GM23338 (cell line): ENCODE measurements at regions not wholly inside any gene's neighbourhood (a gene's known extent, or its start where the extent isn't known, plus 50 kb on each side); places are given as distances from the start of the nearest gene placed in this dataset.

Experiments used
- ATAC-seq: fragments of 200-7000 bp; cut with Tn5 transposase; 3 replicates; pipeline ENCODE4 v1.9.1; 2020
- DNase-seq: peaks from one replicate; pipeline ENCODE4 v3.0.0-alpha.2; 2015; ENCODE audit warnings: low spot score
- H2AFZ ChIP-seq: fragments of 200-600 bp; sonication (generic); 2 replicates; pipeline ENCODE4 v1.8.0; 2016; ENCODE audit warnings: antibody characterized with exemption, mild to moderate bottlenecking, moderate library complexity
- H3F3A ChIP-seq: fragments of 200-600 bp; sonication (generic); replicated peaks from 2 replicates; pipeline ENCODE4 v1.8.0; 2017; ENCODE audit warnings: antibody characterized with exemption, mixed run types, low read depth
- H3K27ac ChIP-seq: fragments of 200-600 bp; sonication (generic); 2 replicates; pipeline ENCODE4 v1.6.1; 2016; ENCODE audit warnings: low read depth
- H3K27me3 ChIP-seq: fragments of 200-600 bp; sonication (generic); 2 replicates; pipeline ENCODE4 v1.8.0; 2016; ENCODE audit warnings: mild to moderate bottlenecking, mixed run types, moderate library complexity; ENCODE audit not compliant: insufficient read depth
- H3K36me3 ChIP-seq: fragments of 200-600 bp; sonication (generic); 2 replicates; pipeline ENCODE4 v1.8.0; 2016; ENCODE audit warnings: mild to moderate bottlenecking; ENCODE audit not compliant: insufficient read depth
- H3K4me1 ChIP-seq: fragments of 200-600 bp; sonication (generic); 2 replicates; pipeline ENCODE4 v1.8.0; 2016; ENCODE audit warnings: mild to moderate bottlenecking, moderate library complexity; ENCODE audit not compliant: insufficient read depth
- H3K4me2 ChIP-seq: fragments of 200-600 bp; sonication (generic); 2 replicates; pipeline ENCODE4 v1.7.1; 2017; ENCODE audit warnings: mixed run types
- H3K4me3 ChIP-seq: fragments of 200-600 bp; sonication (generic); 2 replicates; pipeline ENCODE4 v1.6.1; 2016; ENCODE audit warnings: mixed run types
- H3K79me2 ChIP-seq: fragments of 200-600 bp; sonication (generic); replicated peaks from 2 replicates; pipeline ENCODE4 v1.8.0; 2017; ENCODE audit warnings: mild to moderate bottlenecking; ENCODE audit not compliant: insufficient read depth
- H3K9me2 ChIP-seq: fragments of 200-600 bp; sonication (generic); 2 replicates; pipeline ENCODE4 v1.8.0; 2017; ENCODE audit not compliant: insufficient read depth
- H4K20me1 ChIP-seq: fragments of 200-600 bp; sonication (generic); replicated peaks from 2 replicates; pipeline ENCODE4 v1.8.0; 2017; ENCODE audit warnings: mild to moderate bottlenecking; ENCODE audit not compliant: insufficient read depth
- H3K27ac Mint-ChIP-seq: 2 replicates; pipeline ENCODE4 v1.8.0; 2020; ENCODE audit warnings: inconsistent platforms, mild to moderate bottlenecking, moderate library complexity, mixed read lengths
- H3K27me3 Mint-ChIP-seq: 3 replicates; pipeline ENCODE4 v1.8.0; 2022; ENCODE audit warnings: low read depth, mild to moderate bottlenecking, moderate library complexity, mixed read lengths, inconsistent platforms; ENCODE audit not compliant: insufficient read depth, poor library complexity
- H3K36me3 Mint-ChIP-seq: 3 replicates; pipeline ENCODE4 v1.8.0; 2021; ENCODE audit warnings: low read depth, mild to moderate bottlenecking, inconsistent platforms, moderate library complexity, mixed read lengths
- H3K4me1 Mint-ChIP-seq: 3 replicates; pipeline ENCODE4 v1.8.0; 2020; ENCODE audit warnings: mild to moderate bottlenecking, inconsistent platforms, mixed read lengths
- H3K4me3 Mint-ChIP-seq: 3 replicates; pipeline ENCODE4 v1.8.0; 2021; ENCODE audit warnings: moderate library complexity, mild to moderate bottlenecking, inconsistent platforms, mixed read lengths
- H3K9me3 Mint-ChIP-seq: 3 replicates; pipeline ENCODE4 v1.8.0; 2020; ENCODE audit warnings: moderate library complexity, mild to moderate bottlenecking, inconsistent platforms, mixed read lengths
- CREB1 ChIP-seq: fragments of 250-450 bp; sonication (Bioruptor Pico); IDR thresholded peaks from 2 replicates; pipeline ENCODE4 v1.5.0; 2020; ENCODE audit warnings: low read depth, mild to moderate bottlenecking, moderate library complexity
- EZH2 ChIP-seq: fragments of 200-600 bp; sonication (generic); IDR thresholded peaks from one replicate; pipeline ENCODE4 v1.8.0; 2017; ENCODE audit warnings: antibody characterized with exemption, mild to moderate bottlenecking, low read depth; ENCODE audit not compliant: unreplicated experiment
- EZH2phosphoT487 ChIP-seq: fragments of 200-600 bp; sonication (generic); IDR thresholded peaks from one replicate; pipeline ENCODE4 v1.8.1; 2018; ENCODE audit warnings: antibody characterized with exemption; ENCODE audit not compliant: unreplicated experiment
- JUNB ChIP-seq: IDR thresholded peaks from one replicate; pipeline ENCODE4 v1.6.1; 2016; ENCODE audit warnings: antibody characterized with exemption; ENCODE audit not compliant: unreplicated experiment
- NANOG ChIP-seq: IDR thresholded peaks from 2 replicates; pipeline ENCODE4 v1.6.1; 2016; ENCODE audit warnings: antibody characterized with exemption, borderline replicate concordance
- POLR2AphosphoS5 ChIP-seq: IDR thresholded peaks from 2 replicates; pipeline ENCODE4 v1.6.1; 2016; ENCODE audit warnings: antibody characterized with exemption, low read depth
- STAT1 ChIP-seq: IDR thresholded peaks from one replicate; pipeline ENCODE4 v1.6.1; 2016; ENCODE audit warnings: antibody characterized with exemption; ENCODE audit not compliant: unreplicated experiment
- ZNF114 ChIP-seq: fragments of 250-450 bp; sonication (Bioruptor Pico); IDR thresholded peaks from 2 replicates; pipeline ENCODE4 v1.5.0; 2020; ENCODE audit warnings: mild to moderate bottlenecking, moderate library complexity
- ZNF331 ChIP-seq: fragments of 250-450 bp; sonication (Bioruptor Pico); IDR thresholded peaks from 2 replicates; pipeline ENCODE4 v1.5.0; 2020; ENCODE audit warnings: low read depth, mild to moderate bottlenecking, moderate library complexity
- TF ChIP-seq, protein P1 (sequence below): IDR thresholded peaks from 2 replicates; pipeline ENCODE4 v1.6.1; 2016; ENCODE audit warnings: antibody characterized with exemption
- TF ChIP-seq, protein P2 (sequence below): IDR thresholded peaks from one replicate; pipeline ENCODE4 v1.6.1; 2018; ENCODE audit warnings: antibody characterized with exemption; ENCODE audit not compliant: unreplicated experiment
- TF ChIP-seq, protein P3 (sequence below), 2 experiments: fragments of 200-600 bp in 1 of 2; sonication (generic) in 1 of 2; conservative IDR thresholded peaks; 2 replicates each; pipeline versions ENCODE4 v1.5.1 to v1.6.1; 2016 to 2017; ENCODE audit warnings: antibody characterized with exemption in 2 of 2, low read depth in 2 of 2, mild to moderate bottlenecking in 2 of 2, moderate library complexity in 1 of 2
- TF ChIP-seq, protein P4 (sequence below): fragments of 250-450 bp; sonication (Bioruptor Pico); IDR thresholded peaks from 2 replicates; pipeline ENCODE4 v1.5.0; 2020; ENCODE audit warnings: mild to moderate bottlenecking, moderate library complexity

DNA sequence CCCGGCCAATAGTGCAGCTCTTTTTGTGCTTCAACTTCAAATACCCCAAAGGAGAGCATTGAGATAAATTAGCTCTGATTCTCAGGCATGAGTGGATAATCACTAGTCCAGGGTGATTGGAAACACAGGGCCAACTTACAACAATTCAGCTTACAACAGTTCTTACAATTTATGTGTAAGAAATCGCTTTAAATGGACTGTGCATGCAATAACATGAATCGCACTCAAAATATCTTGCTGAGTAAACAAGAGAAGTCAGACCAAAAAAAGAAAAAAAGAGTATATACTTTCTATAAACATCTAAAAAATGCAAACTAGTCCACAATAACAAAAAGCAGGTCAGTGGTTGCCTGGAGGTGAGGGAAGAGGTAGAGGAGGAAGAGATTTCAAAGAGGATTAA is 150.6 kb upstream of the EDIL3 start:
- Mint-ChIP-seq H3K4me3 (no peak overlapping the region), H3K9me3 (peaks cover 17% of the 10 kb centered on the region), H3K4me1 (peaks cover 9% of the 10 kb centered on the region; the same call in 2 of the 3 replicates), H3K27me3 (no peaks in the 10 kb centered on the region), H3K36me3 (peaks cover 18% of the 10 kb centered on the region), H3K27ac (no peak overlapping the region)
- TF ChIP-seq ZNF331 (CRISPR knock-in tag) (no peak), EZH2 (no peak), STAT1 (no peak), JUNB (no peak), CREB1 (CRISPR knock-in tag) (no peak), ZNF114 (CRISPR knock-in tag) (no peak), EZH2phosphoT487 (no peak), NANOG (no peak), POLR2AphosphoS5 (no peak)
- TF ChIP-seq, protein P1, sequence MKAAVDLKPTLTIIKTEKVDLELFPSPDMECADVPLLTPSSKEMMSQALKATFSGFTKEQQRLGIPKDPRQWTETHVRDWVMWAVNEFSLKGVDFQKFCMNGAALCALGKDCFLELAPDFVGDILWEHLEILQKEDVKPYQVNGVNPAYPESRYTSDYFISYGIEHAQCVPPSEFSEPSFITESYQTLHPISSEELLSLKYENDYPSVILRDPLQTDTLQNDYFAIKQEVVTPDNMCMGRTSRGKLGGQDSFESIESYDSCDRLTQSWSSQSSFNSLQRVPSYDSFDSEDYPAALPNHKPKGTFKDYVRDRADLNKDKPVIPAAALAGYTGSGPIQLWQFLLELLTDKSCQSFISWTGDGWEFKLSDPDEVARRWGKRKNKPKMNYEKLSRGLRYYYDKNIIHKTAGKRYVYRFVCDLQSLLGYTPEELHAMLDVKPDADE = no peak
- TF ChIP-seq, protein P2, sequence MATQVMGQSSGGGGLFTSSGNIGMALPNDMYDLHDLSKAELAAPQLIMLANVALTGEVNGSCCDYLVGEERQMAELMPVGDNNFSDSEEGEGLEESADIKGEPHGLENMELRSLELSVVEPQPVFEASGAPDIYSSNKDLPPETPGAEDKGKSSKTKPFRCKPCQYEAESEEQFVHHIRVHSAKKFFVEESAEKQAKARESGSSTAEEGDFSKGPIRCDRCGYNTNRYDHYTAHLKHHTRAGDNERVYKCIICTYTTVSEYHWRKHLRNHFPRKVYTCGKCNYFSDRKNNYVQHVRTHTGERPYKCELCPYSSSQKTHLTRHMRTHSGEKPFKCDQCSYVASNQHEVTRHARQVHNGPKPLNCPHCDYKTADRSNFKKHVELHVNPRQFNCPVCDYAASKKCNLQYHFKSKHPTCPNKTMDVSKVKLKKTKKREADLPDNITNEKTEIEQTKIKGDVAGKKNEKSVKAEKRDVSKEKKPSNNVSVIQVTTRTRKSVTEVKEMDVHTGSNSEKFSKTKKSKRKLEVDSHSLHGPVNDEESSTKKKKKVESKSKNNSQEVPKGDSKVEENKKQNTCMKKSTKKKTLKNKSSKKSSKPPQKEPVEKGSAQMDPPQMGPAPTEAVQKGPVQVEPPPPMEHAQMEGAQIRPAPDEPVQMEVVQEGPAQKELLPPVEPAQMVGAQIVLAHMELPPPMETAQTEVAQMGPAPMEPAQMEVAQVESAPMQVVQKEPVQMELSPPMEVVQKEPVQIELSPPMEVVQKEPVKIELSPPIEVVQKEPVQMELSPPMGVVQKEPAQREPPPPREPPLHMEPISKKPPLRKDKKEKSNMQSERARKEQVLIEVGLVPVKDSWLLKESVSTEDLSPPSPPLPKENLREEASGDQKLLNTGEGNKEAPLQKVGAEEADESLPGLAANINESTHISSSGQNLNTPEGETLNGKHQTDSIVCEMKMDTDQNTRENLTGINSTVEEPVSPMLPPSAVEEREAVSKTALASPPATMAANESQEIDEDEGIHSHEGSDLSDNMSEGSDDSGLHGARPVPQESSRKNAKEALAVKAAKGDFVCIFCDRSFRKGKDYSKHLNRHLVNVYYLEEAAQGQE = no peak
- TF ChIP-seq, protein P3, sequence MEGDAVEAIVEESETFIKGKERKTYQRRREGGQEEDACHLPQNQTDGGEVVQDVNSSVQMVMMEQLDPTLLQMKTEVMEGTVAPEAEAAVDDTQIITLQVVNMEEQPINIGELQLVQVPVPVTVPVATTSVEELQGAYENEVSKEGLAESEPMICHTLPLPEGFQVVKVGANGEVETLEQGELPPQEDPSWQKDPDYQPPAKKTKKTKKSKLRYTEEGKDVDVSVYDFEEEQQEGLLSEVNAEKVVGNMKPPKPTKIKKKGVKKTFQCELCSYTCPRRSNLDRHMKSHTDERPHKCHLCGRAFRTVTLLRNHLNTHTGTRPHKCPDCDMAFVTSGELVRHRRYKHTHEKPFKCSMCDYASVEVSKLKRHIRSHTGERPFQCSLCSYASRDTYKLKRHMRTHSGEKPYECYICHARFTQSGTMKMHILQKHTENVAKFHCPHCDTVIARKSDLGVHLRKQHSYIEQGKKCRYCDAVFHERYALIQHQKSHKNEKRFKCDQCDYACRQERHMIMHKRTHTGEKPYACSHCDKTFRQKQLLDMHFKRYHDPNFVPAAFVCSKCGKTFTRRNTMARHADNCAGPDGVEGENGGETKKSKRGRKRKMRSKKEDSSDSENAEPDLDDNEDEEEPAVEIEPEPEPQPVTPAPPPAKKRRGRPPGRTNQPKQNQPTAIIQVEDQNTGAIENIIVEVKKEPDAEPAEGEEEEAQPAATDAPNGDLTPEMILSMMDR (conservative IDR thresholded peaks at IDR 0.05; ENCODE audit: low read depth in 2 of 2) = no peak
- TF ChIP-seq, protein P4, sequence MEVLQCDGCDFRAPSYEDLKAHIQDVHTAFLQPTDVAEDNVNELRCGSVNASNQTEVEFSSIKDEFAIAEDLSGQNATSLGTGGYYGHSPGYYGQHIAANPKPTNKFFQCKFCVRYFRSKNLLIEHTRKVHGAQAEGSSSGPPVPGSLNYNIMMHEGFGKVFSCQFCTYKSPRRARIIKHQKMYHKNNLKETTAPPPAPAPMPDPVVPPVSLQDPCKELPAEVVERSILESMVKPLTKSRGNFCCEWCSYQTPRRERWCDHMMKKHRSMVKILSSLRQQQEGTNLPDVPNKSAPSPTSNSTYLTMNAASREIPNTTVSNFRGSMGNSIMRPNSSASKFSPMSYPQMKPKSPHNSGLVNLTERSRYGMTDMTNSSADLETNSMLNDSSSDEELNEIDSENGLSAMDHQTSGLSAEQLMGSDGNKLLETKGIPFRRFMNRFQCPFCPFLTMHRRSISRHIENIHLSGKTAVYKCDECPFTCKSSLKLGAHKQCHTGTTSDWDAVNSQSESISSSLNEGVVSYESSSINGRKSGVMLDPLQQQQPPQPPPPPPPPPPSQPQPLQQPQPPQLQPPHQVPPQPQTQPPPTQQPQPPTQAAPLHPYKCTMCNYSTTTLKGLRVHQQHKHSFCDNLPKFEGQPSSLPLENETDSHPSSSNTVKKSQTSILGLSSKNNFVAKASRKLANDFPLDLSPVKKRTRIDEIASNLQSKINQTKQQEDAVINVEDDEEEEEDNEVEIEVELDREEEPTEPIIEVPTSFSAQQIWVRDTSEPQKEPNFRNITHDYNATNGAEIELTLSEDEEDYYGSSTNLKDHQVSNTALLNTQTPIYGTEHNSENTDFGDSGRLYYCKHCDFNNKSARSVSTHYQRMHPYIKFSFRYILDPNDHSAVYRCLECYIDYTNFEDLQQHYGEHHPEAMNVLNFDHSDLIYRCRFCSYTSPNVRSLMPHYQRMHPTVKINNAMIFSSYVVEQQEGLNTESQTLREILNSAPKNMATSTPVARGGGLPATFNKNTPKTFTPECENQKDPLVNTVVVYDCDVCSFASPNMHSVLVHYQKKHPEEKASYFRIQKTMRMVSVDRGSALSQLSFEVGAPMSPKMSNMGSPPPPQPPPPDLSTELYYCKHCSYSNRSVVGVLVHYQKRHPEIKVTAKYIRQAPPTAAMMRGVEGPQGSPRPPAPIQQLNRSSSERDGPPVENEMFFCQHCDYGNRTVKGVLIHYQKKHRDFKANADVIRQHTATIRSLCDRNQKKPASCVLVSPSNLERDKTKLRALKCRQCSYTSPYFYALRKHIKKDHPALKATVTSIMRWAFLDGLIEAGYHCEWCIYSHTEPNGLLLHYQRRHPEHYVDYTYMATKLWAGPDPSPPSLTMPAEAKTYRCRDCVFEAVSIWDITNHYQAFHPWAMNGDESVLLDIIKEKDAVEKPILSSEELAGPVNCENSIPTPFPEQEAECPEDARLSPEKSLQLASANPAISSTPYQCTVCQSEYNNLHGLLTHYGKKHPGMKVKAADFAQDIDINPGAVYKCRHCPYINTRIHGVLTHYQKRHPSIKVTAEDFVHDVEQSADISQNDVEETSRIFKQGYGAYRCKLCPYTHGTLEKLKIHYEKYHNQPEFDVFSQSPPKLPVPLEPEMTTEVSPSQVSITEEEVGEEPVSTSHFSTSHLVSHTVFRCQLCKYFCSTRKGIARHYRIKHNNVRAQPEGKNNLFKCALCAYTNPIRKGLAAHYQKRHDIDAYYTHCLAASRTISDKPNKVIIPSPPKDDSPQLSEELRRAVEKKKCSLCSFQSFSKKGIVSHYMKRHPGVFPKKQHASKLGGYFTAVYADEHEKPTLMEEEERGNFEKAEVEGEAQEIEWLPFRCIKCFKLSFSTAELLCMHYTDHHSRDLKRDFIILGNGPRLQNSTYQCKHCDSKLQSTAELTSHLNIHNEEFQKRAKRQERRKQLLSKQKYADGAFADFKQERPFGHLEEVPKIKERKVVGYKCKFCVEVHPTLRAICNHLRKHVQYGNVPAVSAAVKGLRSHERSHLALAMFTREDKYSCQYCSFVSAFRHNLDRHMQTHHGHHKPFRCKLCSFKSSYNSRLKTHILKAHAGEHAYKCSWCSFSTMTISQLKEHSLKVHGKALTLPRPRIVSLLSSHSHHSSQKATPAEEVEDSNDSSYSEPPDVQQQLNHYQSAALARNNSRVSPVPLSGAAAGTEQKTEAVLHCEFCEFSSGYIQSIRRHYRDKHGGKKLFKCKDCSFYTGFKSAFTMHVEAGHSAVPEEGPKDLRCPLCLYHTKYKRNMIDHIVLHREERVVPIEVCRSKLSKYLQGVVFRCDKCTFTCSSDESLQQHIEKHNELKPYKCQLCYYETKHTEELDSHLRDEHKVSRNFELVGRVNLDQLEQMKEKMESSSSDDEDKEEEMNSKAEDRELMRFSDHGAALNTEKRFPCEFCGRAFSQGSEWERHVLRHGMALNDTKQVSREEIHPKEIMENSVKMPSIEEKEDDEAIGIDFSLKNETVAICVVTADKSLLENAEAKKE (CRISPR knock-in tag) = no peak
- no peaks in the 10 kb centered on the region for H4K20me1 ChIP-seq
- no peaks in the 10 kb centered on the region for H3K79me2 ChIP-seq
- no peaks in the 10 kb centered on the region for H3K9me2 ChIP-seq
- DNase-seq = no peak
- H3K36me3 ChIP-seq = peaks cover 6% of the 10 kb centered on the region; the same call in 1 of the 2 replicates
- H3K4me3 ChIP-seq = no peak overlapping the region
- no peak overlapping the region for H2AFZ ChIP-seq
- H3K27ac ChIP-seq = no peak overlapping the region
- no peak overlapping the region for H3K4me2 ChIP-seq
- no peak for ATAC-seq
- no peaks in the 10 kb centered on the region for H3F3A ChIP-seq
- H3K27me3 ChIP-seq = no peaks in the 10 kb centered on the region
- peaks cover 6% of the 10 kb centered on the region for H3K4me1 ChIP-seq
